GM18870 (cell line): ENCODE measurements at regions not wholly inside any gene's neighbourhood (a gene's known extent, or its start where the extent isn't known, plus 50 kb on each side); places are given as distances from the start of the nearest gene placed in this dataset.
"Not testable (repeated sequence)": the region's sequence is repeated elsewhere in the genome, so short reads cannot be mapped to it uniquely, and the experiment has no call there.

Source experiments
- ATAC-seq: cut with Tn5 transposase; IDR thresholded peaks from one replicate; pipeline ENCODE4 v1.9.1; 2021; ENCODE audit warnings: moderate library complexity; ENCODE audit not compliant: unreplicated experiment

GRCh38 chr15:70242951-70243685, 145.4 kb upstream of the TLE3 start:
- ATAC-seq: no peak

GRCh38 chr15:70241561-70242320, 144.0 kb upstream of the TLE3 start:
- no peak for ATAC-seq

GRCh38 chr15:70240820-70241430, 143.2 kb upstream of the TLE3 start:
- no peak for ATAC-seq

DNA sequence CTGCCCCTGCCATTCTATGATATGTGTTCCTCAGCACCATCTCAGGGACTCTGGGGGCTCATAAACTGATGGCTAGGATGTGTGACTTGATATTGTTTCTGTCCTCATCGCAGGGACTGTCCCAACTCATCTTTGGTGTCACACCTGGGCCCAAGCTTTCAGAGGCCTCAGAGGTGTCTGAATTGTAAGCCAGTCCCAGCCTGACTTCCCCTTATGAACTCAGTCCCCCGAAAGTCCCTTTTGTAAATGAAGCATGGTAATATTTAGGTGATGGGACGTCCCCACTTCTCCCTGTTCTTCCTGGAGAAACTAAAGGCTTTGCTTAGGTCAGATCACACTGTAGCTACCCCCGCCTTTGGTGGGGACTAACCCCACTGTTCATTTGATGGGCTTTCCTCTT, 142.4 kb upstream of the TLE3 start:
- no peak for ATAC-seq

DNA sequence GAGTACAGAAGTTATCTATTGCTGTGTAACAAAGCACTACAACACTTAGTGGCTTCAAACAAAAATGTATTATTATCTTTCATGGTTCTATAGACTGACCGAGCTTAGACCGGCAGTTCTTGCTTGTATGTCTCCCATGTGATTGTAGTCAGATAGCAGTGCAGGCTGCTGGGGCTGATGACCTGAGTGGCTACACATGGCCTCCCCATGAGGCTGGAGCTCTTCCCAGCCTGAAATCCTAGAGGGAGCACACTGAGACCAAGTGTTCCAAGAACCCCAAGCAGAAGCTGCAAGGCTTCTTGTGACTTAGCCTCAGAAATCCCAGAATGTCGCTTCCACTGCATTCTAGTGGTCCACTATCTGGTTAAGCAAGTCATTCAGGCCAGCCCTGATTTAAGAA, 141.2 kb upstream of the TLE3 start:
- ATAC-seq: no peak

GRCh38 chr15:70237626-70238025, 139.9 kb upstream of the TLE3 start:
- no peak for ATAC-seq

DNA sequence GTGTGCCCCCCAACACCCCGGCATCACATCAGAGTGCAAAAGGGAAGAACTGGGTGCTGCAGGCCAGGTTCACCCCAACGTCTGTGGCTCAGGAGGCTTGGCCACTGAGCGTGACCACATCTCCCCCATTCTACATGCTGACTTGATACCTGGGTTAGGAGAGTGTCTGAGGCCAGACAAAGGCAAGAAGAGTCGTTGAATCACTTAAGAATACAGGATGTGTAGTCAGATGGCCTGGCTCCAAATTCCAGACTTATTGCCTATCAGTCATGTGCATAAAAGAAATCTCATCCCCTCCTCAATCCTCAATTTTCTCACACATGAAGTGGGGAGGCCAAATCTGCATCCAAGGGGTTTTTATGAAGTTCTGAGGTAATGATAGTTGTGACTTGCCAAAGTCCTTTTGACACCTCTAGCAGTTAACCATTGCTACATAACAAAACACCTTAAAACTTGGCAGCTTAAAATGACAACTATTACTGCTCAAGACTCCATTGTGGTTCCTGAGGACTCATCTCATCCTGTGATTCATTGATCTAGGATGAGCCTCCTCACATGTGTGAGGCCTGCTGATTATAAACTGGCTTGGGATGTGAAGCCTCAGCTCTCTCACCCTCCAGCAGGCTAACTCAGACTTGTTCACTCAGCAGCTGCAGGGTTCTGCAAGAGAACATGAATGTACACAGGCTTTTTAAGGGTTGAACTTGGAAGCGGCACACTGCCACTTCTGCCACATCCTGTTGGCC, 138.8 kb upstream of the TLE3 start:
- ATAC-seq: no peak

DNA sequence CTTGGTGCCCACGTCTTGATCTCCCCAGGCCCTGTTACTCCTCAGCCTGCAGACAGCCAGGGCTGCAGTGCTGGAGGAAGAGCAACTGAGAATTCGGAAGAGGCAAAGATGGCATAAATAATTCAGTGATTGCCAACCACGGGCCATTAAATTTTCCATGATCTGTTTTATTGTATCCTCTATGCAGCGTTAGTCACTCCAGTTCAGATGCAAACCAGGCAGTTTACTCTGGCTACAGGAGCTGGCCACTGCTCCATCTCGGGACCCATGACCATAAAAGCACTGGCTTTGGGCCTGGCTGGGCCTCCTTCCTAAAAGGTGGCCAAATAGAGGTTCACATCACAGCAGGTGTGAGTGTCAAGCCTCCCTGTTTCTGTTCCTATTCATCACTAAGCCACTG, 137.6 kb upstream of the TLE3 start:
- ATAC-seq: no peak

DNA sequence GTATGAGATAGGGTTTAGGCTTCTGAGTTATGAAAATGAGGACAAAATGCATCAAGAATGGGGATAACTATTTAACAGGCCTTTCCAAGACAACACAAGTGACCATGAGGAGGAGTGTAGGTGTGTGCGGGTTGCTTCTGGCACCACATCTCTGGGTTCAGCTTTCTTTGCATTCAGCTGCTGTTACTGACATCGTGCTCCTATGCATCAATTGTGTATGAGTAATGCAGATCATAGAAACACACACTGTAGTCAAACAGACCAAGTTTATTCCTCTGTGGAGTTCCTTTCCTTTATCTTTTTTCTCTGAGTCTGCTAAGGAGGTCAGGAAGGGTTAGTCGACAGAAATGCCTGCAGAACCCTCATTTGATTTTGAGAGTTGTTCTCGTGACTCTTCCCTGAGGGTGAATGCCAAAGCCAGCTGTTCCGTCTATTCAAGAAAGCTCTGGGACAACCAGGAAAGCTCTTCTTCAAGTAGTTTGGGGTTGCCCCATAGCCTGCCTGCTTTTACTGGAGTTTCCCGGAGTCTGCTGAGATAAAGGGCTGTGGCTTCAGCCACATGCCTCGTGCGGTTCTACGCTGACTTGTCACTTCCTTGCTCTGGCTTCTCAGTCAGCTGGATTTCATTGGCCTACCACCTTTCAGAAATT, 136.7 kb upstream of the TLE3 start:
- no peak for ATAC-seq

DNA sequence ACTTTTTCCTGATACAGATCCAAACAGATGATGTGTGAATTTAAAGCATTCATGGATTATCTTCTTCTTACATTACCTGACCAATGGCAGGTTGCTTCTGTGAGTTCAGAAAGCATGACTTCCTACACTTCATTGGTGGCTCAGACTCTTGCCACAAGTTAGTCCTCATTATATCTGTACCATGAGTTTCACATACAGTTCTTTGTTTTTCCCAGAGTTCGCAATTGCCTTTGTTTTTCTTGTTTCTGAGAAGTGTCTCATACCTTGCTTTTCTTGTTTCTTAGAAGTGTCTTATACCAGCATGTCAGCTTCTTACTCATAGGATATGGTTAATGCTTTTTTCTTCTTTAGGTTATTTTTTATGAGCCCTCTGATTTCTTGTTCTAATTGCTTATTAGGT, 133.8 kb upstream of the TLE3 start:
- ATAC-seq: no peak

GRCh38 chr15:70227918-70228317, 130.2 kb upstream of the TLE3 start:
- ATAC-seq: not testable (repeated sequence)

GRCh38 chr15:70227147-70227546, 129.4 kb upstream of the TLE3 start:
- no peak for ATAC-seq

- no peak for ATAC-seq
Measured at GRCh38 chr15:70226337-70226980, 128.7 kb upstream of the TLE3 start.

- ATAC-seq: no peak
Measured at GRCh38 chr15:70225416-70225815, 127.7 kb upstream of the TLE3 start.

DNA sequence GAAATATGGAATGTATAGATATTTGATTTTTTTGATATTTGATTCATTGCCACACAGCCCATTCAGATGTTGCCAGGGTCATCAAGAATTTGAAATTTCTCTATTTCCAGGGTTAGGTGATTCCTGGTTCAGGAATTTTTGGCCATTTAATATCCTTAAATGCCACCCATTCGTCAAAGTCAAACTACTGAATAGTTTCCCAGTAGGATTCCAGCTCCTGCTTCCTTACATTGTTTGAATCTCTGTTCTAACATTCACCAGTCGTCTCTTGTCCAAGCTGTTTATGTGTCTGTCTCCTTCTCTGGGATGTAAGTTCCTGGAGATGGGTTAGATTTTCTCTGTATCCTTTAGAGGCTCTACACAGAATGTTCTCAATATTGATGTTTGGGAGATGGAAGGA, 124.9 kb upstream of the TLE3 start:
- no peak for ATAC-seq

- no peak for ATAC-seq
Measured at GRCh38 chr15:70220490-70221096, 122.9 kb upstream of the TLE3 start.

GRCh38 chr15:70219966-70220365, 122.2 kb upstream of the TLE3 start:
- no peak for ATAC-seq

GRCh38 chr15:70219256-70219895, 121.7 kb upstream of the TLE3 start:
- ATAC-seq: no peak
